HCT116 (cell line): ENCODE measurements at regions not wholly inside any gene's neighbourhood (a gene's known extent, or its start where the extent isn't known, plus 50 kb on each side); places are given as distances from the start of the nearest gene placed in this dataset.

Experiments
- ATAC-seq: fragments of 200-7000 bp; cut with Tn5 transposase; 2 replicates; pipeline ENCODE4 v1.9.1; 2020; ENCODE audit warnings: mild to moderate bottlenecking, moderate library complexity
- BruUV-seq: library from RNA; stranded (reverse); fragments of 400-500 nt; replicated peaks from 2 replicates; lab custom pipeline; 2021; lab: Mats Ljungman, UMichigan
- CTCF ChIA-PET: fragments of 300-600 bp; sonication (Branson Sonifier 250); formaldehyde crosslinking; loops from one replicate; lab custom pipeline; 2021; ENCODE audit warnings: antibody characterized with exemption; lab: Charles Lee
- POLR2A ChIA-PET: fragments of 300-600, 350-600 bp; sonication (Branson Sonifier 250); formaldehyde crosslinking; loops from one replicate; lab custom pipeline; 2021; ENCODE audit warnings: antibody characterized with exemption; lab: Charles Lee
- RAD21 ChIA-PET, 2 experiments: fragments of 300-600 bp; sonication (Branson Sonifier 250); formaldehyde crosslinking; loops; one replicate each; lab custom pipeline; 2023; ENCODE audit warnings: low total read pairs in 2 of 2; ENCODE audit not compliant: uncharacterized antibody in 2 of 2, unreplicated experiment in 2 of 2, low non-redundant PET in 1 of 2; lab: Charles Lee
- DNase-seq: peaks from one replicate; pipeline ENCODE4 v3.0.0-alpha.2; 2010; ENCODE audit warnings: low read depth, low spot score
- H2AFZ ChIP-seq: fragments of 200-600 bp; shearing (Covaris generic), sonication (generic); 2 replicates; pipeline ENCODE4 v1.6.1; 2017; ENCODE audit warnings: low read depth, mixed run types, mixed read lengths, antibody characterized with exemption, low read length; ENCODE audit not compliant: poor library complexity, severe bottlenecking
- H3K27ac ChIP-seq: 2 replicates; pipeline ENCODE4 v1.5.1; 2012; ENCODE audit warnings: low read depth, low read length
- H3K27me3 ChIP-seq: fragments of 200-600 bp; sonication (generic); 2 replicates; pipeline ENCODE4 v1.6.1; 2016; ENCODE audit warnings: mixed run types, low read length, mixed read lengths; ENCODE audit not compliant: insufficient read depth
- H3K36me3 ChIP-seq, 2 experiments: fragments of 200-500 bp in 1 of 2; fragments of 200-600 bp in 1 of 2; sonication (Bioruptor generic) in 1 of 2; sonication (generic) in 1 of 2; 2 replicates each; pipeline versions ENCODE4 v1.5.1 to v1.6.1; 2014 to 2016; ENCODE audit warnings: low read length in 2 of 2, inconsistent platforms in 1 of 2, mixed read lengths in 1 of 2, mixed run types in 1 of 2; ENCODE audit not compliant: insufficient read depth in 2 of 2, control insufficient read depth in 1 of 2
- H3K4me1 ChIP-seq, 2 experiments: fragments of 200-600 bp in 1 of 2; sonication (generic) in 1 of 2; 2 replicates each; pipeline versions ENCODE4 v1.5.1 to v1.6.1; 2012 to 2017; ENCODE audit warnings: low read length in 2 of 2, inconsistent platforms in 1 of 2, mild to moderate bottlenecking in 1 of 2, mixed read lengths in 1 of 2, mixed run types in 1 of 2, moderate library complexity in 1 of 2; ENCODE audit not compliant: insufficient read depth in 2 of 2, control insufficient read depth in 1 of 2
- H3K4me2 ChIP-seq: fragments of 200-600 bp; sonication (generic); 2 replicates; pipeline ENCODE4 v1.6.1; 2017; ENCODE audit warnings: mixed run types, low read length, mixed read lengths
- H3K4me3 ChIP-seq, 2 experiments: fragments of 200-600 bp in 1 of 2; sonication (generic) in 1 of 2; replicated peaks in 1 of 2; 2 replicates each; pipeline ENCODE4 v1.5.1; 2011 to 2016; ENCODE audit warnings: low read length in 2 of 2, control low read depth in 1 of 2, low read depth in 1 of 2, mild to moderate bottlenecking in 1 of 2, mixed read lengths in 1 of 2, mixed run types in 1 of 2
- H3K79me2 ChIP-seq: fragments of 200-600 bp; sonication (generic); 2 replicates; pipeline ENCODE4 v1.6.1; 2017; ENCODE audit warnings: mild to moderate bottlenecking, mixed run types, low read length, moderate library complexity, mixed read lengths; ENCODE audit not compliant: insufficient read depth
- H3K9ac ChIP-seq: fragments of 200-600 bp; sonication (generic); 2 replicates; pipeline ENCODE4 v1.6.1; 2016; ENCODE audit warnings: low read length, mixed read lengths
- H3K9me2 ChIP-seq: fragments of 200-600 bp; sonication (generic), shearing (Covaris generic); 2 replicates; pipeline ENCODE4 v1.6.1; 2017; ENCODE audit warnings: mixed run types, mild to moderate bottlenecking, moderate library complexity; ENCODE audit not compliant: insufficient read depth
- H3K9me3 ChIP-seq, 2 experiments: fragments of 200-500 bp in 1 of 2; fragments of 200-600 bp in 1 of 2; sonication (Bioruptor generic) in 1 of 2; sonication (generic) in 1 of 2; 2 replicates each; pipeline ENCODE4 v1.6.1; 2014 to 2017; ENCODE audit warnings: low read length in 2 of 2, mixed read lengths in 2 of 2, inconsistent platforms in 1 of 2, low read depth in 1 of 2, mild to moderate bottlenecking in 1 of 2, mixed run types in 1 of 2, moderate library complexity in 1 of 2; ENCODE audit not compliant: control insufficient read depth in 1 of 2, insufficient read depth in 1 of 2
- H4K20me1 ChIP-seq: fragments of 200-600 bp; sonication (generic), shearing (Covaris generic); 2 replicates; pipeline ENCODE4 v1.6.1; 2017; ENCODE audit warnings: mixed run types, mild to moderate bottlenecking, moderate library complexity; ENCODE audit not compliant: insufficient read depth
- CBX3 ChIP-seq: IDR thresholded peaks from 2 replicates; pipeline ENCODE4 v1.6.1; 2012; ENCODE audit warnings: low read depth
- EZH2 ChIP-seq: fragments of 200-600 bp; sonication (generic); IDR thresholded peaks from 2 replicates; pipeline ENCODE4 v1.6.1; 2017; ENCODE audit warnings: antibody characterized with exemption, mixed run types
- JUND ChIP-seq: IDR thresholded peaks from 2 replicates; pipeline ENCODE4 v1.6.1; 2012
- MAX ChIP-seq: IDR thresholded peaks from 2 replicates; pipeline ENCODE4 v1.6.1; 2012
- POLR2AphosphoS5 ChIP-seq: IDR thresholded peaks from 2 replicates; pipeline ENCODE4 v1.6.1; 2011; ENCODE audit warnings: mild to moderate bottlenecking, low read depth, low read length, moderate library complexity
- SIN3A ChIP-seq: IDR thresholded peaks from 2 replicates; pipeline ENCODE4 v1.6.1; 2012; ENCODE audit warnings: low read depth
- SP1 ChIP-seq: IDR thresholded peaks from 2 replicates; pipeline ENCODE4 v1.6.1; 2012; ENCODE audit warnings: low read depth
- YY1 ChIP-seq: IDR thresholded peaks from 2 replicates; pipeline ENCODE4 v1.6.1; 2011; ENCODE audit warnings: low read length, low read depth, moderate library complexity, mild to moderate bottlenecking; ENCODE audit not compliant: insufficient replicate concordance; ENCODE audit errors: extremely low read depth
- ZBTB33 ChIP-seq: IDR thresholded peaks from 2 replicates; pipeline ENCODE4 v1.6.1; 2011; ENCODE audit warnings: mild to moderate bottlenecking, low read length, moderate library complexity; ENCODE audit not compliant: insufficient replicate concordance; ENCODE audit errors: extremely low read depth
- ZFX ChIP-seq: fragments of 450-650 bp; IDR thresholded peaks from 2 replicates; pipeline ENCODE4 v1.6.1; 2017
- ZNF274 ChIP-seq: fragments of 200-500 bp; sonication (Bioruptor generic); IDR thresholded peaks from 2 replicates; pipeline ENCODE4 v1.6.1; 2014; ENCODE audit warnings: mild to moderate bottlenecking, low read depth, low read length, inconsistent platforms
- intact Hi-C: fragments of 100-400 bp; cut with micrococcal nuclease; formaldehyde crosslinking; loops from 2 replicates; pipeline ENCODE4 v1.10.0; 2022

GRCh38 chr3:148131990-148132638, 565.6 kb upstream of the AGTR1 start:
- intact Hi-C loops = no loop called here
- ChIA-PET RAD21 (no interaction called here), CTCF (no interaction called here), POLR2A (no interaction called here)
- Histone ChIP-seq H4K20me1 (no peaks in the 10 kb centered on the region), H3K9ac (no peak overlapping the region), H3K27me3 (no peaks in the 10 kb centered on the region), H3K4me3 (no peak overlapping the region), H3K79me2 (no peaks in the 10 kb centered on the region), H3K36me3 (no peaks in the 10 kb centered on the region), H3K4me1 (peaks cover 0 to 7% of the 10 kb centered on the region in 2 experiments; a peak in 2 of 4 replicates), H3K9me2 (no peaks in the 10 kb centered on the region), H2AFZ (no peak overlapping the region), H3K9me3 (no peaks in the 10 kb centered on the region), H3K27ac (no peak overlapping the region), H3K4me2 (no peak overlapping the region)
- TF ChIP-seq SIN3A (no peak), POLR2AphosphoS5 (no peak), JUND (no peak), ZNF274 (no peak), SP1 (no peak), MAX (no peak), CBX3 (no peak), ZFX (no peak), EZH2 (no peak), YY1 (no peak), ZBTB33 (no peak)
- DNase-seq (no peak), ATAC-seq (no peak)
- BruUV-seq = no TSS peak
